HEK293 (cell line): ENCODE measurements at regions not wholly inside any gene's neighbourhood (a gene's known extent, or its start where the extent isn't known, plus 50 kb on each side); places are given as distances from the start of the nearest gene placed in this dataset.

Source experiments
- CTCF ChIP-seq: fragments of 450-650 bp; formaldehyde crosslinking; IDR thresholded peaks from 2 replicates; pipeline ENCODE4 v1.5.1; 2016; ENCODE audit warnings: missing biosample characterization, missing genetic modification characterization
- KLF1 ChIP-seq: fragments of 450-650 bp; formaldehyde crosslinking; IDR thresholded peaks from 2 replicates; pipeline ENCODE4 v1.5.1; 2016; ENCODE audit warnings: missing biosample characterization, missing genetic modification characterization
- ZNF114 ChIP-seq: fragments of 450-650 bp; formaldehyde crosslinking; IDR thresholded peaks from 2 replicates; pipeline ENCODE4 v1.5.0; 2017; ENCODE audit warnings: missing biosample characterization, missing genetic modification characterization

DNA sequence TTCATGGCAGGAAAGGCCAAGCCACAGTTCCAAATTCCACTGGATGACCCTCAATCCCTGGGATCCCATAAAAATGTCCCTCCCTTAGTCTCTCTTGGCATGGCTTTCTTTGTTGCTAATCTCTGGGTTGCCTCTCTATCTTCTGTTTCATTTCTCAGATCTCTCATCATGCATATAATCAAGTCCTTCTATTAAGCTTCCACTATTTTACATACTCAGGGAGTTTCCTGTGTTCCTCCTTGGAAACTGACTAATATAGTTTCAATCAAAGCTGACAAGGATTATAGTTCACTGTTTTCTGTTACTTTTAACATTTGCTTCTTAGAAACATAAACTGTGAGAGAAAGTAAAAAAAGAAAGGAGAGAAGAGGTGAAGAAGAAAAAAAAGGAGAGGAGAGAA is 113.8 kb upstream of the COL8A1 start:
- no peak for TF ChIP-seq KLF1 (tag by site-specific recombination)
- no peak for TF ChIP-seq CTCF (tag by site-specific recombination)
- TF ChIP-seq ZNF114, result no peak
